Retinal pigment epithelial cell (primary cell): ENCODE measurements at regions not wholly inside any gene's neighbourhood (a gene's known extent, or its start where the extent isn't known, plus 50 kb on each side); places are given as distances from the start of the nearest gene placed in this dataset.
"Not testable (repeated sequence)": the region's sequence is repeated elsewhere in the genome, so short reads cannot be mapped to it uniquely, and the experiment has no call there.

Experiments used
- DNase-seq: peaks from one replicate; pipeline ENCODE4 v3.0.0-alpha.2; 2010; ENCODE audit warnings: low read depth
- H3K4me3 ChIP-seq: 2 replicates; pipeline ENCODE4 v1.5.1; 2011; ENCODE audit warnings: mild to moderate bottlenecking, low read length, control low read depth, moderate library complexity
- TF ChIP-seq, protein P1 (sequence below): conservative IDR thresholded peaks from 2 replicates; pipeline ENCODE4 v1.5.1; 2011; ENCODE audit warnings: low read depth, low read length, control low read depth, inconsistent platforms

DNA sequence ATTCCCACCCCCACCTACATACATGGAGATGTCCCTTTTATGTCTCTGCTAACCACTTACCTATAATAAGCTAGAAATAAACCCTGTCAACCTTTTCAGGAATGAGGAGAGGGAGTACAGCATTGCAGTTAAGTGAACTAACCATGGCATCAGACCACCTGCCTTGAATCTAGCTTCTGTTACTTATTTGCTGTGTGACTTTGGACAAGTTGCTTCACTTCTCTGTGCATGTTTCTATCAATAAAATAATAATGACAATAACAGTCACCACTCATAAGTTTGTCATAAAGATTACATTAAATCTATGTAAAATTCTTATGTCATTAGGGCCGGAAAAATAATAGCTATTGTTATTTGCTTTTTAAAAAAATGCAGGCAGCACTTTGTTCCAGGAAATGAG lies 881.1 kb upstream of the AUTS2 start:
- TF ChIP-seq, protein P1, sequence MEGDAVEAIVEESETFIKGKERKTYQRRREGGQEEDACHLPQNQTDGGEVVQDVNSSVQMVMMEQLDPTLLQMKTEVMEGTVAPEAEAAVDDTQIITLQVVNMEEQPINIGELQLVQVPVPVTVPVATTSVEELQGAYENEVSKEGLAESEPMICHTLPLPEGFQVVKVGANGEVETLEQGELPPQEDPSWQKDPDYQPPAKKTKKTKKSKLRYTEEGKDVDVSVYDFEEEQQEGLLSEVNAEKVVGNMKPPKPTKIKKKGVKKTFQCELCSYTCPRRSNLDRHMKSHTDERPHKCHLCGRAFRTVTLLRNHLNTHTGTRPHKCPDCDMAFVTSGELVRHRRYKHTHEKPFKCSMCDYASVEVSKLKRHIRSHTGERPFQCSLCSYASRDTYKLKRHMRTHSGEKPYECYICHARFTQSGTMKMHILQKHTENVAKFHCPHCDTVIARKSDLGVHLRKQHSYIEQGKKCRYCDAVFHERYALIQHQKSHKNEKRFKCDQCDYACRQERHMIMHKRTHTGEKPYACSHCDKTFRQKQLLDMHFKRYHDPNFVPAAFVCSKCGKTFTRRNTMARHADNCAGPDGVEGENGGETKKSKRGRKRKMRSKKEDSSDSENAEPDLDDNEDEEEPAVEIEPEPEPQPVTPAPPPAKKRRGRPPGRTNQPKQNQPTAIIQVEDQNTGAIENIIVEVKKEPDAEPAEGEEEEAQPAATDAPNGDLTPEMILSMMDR: no peak
- DNase-seq: no peak

DNA sequence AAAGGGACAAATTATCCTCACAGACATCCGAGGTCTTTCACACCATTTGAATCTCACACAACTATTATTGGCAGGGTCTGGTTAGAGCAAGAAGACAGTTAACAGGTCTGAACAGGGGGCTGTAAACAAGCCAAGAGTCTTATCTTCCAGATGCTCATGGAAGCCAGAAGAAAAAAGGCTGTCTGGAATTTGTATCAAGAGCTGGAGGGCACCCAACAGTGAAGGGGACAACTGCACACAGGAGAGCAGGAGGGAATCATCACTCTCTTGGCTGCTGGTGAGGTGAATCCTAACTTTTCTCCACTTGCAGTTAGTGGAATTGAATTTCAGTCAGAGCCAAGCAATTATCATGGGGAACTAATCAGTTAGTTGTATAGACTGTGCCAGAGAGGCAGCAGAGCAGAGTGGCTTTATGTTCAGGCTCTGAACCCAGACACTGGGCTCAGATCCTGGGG lies 880.2 kb upstream of the AUTS2 start:
- no peak for DNase-seq
- TF ChIP-seq, protein P1: no peak
- no peak overlapping the region for H3K4me3 ChIP-seq

More for the DNA sequence above, 881.1 kb upstream of the AUTS2 start:
- no peak overlapping the region for H3K4me3 ChIP-seq

DNA sequence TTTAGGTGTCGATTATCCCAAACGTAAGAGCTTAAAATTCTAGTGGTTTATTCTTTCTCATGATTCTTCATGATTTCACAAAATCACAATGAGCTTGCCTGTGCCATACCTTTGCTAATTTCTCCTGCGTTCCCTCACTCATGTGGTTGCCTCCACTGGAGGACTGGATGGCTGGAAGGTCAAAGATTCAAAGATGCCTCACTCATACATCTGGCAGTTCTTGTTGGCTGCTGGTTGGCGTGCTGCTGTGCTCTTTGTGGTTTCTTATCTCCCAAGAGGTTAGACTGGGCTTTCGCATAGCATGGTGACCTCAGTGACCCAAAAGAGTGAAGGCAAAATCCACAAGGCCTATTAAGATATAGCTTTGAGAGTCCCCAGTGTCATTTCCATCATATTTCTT lies 877.6 kb upstream of the AUTS2 start:
- DNase-seq: no peak
- TF ChIP-seq, protein P1: no peak
- no peak overlapping the region for H3K4me3 ChIP-seq

DNA sequence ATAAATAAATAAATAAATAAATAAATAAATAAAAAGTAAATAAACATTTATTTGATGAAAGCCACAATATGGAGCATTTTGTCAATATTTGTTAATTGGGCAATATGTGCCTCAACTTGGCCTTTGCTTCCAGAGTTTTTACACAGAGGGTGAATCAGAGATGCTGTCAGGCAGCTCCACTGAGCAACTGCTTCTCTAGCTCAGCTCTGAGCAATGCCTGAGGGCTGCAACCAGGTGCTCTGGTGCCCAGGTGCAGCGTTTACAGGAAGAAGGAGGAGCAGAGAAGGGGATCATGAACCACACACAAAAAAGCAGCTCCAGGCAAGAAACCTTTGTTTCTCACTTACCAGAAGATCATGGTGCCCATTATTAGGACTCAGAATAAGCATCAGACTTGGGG lies 876.2 kb upstream of the AUTS2 start:
- TF ChIP-seq, protein P1: no peak
- no peak for DNase-seq
- H3K4me3 ChIP-seq: no peak overlapping the region

DNA sequence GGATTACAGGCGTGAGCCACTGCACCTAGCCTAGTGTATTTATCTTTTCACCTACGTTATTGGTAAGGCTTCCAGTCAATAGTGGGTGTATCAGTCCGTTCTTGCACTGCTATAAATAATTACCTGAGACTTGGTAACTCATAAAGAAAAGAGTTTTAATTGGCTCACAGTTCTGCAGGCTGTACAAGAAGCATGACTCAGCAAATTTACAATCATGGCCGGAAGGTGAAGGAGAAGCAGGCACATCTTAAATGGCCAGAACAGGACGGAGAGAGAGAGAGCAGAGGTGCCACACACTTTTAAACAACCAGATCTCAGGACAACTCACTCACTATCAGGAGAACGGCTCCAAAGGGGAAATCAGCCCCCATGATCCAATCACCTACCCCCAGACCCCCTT lies 873.3 kb upstream of the AUTS2 start:
- H3K4me3 ChIP-seq: no peak overlapping the region
- TF ChIP-seq, protein P1: no peak
- no peak for DNase-seq

DNA sequence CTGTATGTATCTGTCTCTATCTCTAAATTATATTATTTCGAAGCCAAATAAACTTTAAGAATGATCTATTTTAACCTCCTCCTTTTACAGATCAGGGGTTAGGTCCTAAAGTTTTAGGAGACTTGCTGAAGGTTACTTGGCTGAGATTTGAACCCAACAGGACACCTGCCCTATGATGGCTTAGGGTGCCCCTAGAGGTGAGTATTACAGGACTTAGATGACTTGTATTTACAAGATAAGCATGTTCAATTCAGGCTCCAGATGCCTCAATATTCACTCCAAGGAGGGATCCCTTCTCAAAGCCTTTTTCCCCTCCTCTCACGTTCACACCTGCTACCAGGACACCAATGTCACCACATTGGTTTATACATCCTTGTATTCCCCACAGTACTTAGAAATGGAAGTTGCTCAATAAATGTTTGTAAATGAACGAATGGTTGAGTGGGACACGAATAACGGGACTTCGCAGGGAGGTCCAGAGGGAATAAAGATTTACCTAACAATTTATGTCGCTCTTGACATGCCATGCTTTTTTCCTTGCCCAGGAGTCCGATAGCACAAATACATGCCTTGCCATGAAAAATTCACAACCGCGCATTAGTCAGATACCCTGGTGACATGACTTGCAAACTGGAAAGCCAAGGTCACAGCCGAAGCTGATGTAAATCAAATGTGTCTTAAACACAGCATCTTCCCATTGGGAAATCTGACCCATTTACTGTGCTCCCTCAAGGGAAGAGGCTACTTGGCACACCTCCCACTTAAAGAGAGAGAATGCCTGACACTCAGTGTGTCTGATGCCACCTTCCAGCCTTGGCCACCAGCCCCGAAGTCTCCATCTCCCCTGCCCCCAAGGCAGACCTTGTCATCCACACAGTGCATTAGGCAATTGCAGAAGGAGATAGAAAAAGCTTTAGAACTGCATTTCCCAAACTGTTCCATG lies 872.2 kb upstream of the AUTS2 start:
- DNase-seq: no peak
- TF ChIP-seq, protein P1: no peak
- H3K4me3 ChIP-seq: no peak overlapping the region

DNA sequence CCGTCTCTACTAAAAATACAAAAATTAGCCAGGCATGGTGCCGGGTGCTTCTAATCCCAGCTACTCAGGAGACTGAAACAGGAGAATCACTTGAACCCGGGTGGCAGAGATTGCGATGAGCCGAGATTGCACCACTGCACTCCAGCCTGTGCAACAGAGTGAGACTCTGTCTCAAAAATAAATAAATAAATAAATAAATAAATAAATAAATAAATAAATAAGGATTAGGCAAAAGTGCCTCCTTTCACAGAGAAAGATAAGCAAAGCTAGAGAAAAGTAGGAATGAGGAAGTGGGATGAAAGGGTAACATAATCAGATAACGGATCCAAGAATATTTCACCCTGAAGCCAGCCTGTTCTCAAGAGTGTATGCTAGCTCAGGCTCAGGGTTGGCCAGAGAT lies 869.6 kb upstream of the AUTS2 start:
- not testable (repeated sequence) for DNase-seq, H3K4me3 ChIP-seq
